ENCODE measurements at regions not wholly inside any gene's neighbourhood (a gene's known extent, or its start where the extent isn't known, plus 50 kb on each side); places are given as distances from the start of the nearest gene placed in this dataset.

GRCh38 chr6:9766240-9766915, 648.5 kb downstream of the TFAP2A start:
- H3K36me3 ChIP-seq = no peaks in the 10 kb centered on the region
- intact Hi-C loops (cut with micrococcal nuclease) = no loop called here
- no peak overlapping the region for H3K27ac ChIP-seq (replicated peaks)
- H3K4me1 ChIP-seq = no peaks in the 10 kb centered on the region
- no peak overlapping the region for H3K4me3 ChIP-seq
- H3K27me3 ChIP-seq (ENCODE audit: low read depth) = no peaks in the 10 kb centered on the region
- TF ChIP-seq CTCF (IDR thresholded peaks at IDR 0.05; ENCODE audit: borderline replicate concordance) = no peak
- H3K9me3 ChIP-seq (replicated peaks) = no peaks in the 10 kb centered on the region
- DNase-seq = no peak

DNA sequence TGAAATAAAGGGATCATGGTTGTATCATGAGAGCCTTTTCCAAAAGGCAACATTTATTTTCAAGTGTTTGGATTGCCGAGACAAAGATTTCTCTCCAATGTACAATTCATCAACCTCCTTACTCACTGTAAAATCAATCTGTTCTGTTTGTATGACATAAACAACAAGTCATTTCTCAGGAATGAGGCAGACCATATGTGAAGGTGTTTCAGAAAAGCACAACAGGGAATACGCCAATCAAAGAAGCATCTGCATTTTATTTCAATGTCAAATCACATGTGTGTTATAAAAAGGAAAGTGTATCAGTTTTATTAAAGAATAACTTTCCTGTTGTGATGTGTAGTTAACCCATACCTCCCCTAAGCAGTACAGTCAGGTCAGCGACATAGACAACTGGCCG, 653.7 kb downstream of the TFAP2A start:
- intact Hi-C loops (cut with micrococcal nuclease) = no loop called here
- Histone ChIP-seq H3K4me1 (no peaks in the 10 kb centered on the region), H3K9me3 (replicated peaks) (no peaks in the 10 kb centered on the region), H3K27ac (replicated peaks) (no peak overlapping the region), H3K36me3 (no peaks in the 10 kb centered on the region), H3K27me3 (ENCODE audit: low read depth) (no peaks in the 10 kb centered on the region), H3K4me3 (no peak overlapping the region)
- no peak for TF ChIP-seq CTCF (IDR thresholded peaks at IDR 0.05; ENCODE audit: borderline replicate concordance)
- no peak for DNase-seq

DNA sequence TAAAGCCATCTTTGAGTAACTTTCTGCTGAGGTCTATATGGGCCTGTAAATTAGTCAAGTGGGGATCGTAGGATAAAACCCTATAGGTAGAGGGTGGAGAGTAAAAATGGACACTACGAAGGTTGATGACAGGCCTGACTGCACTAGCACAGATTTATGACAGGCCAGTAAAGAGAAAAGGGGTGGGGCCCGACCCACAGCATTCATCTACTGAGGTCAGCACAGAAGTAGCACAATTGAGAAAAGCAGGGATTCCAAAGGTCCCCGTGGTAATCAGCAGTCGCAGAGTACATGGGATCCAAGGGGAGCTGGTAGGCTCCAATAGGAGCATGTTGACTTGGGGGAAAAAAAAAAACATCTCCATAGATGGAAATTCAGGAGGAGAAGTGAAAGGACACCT, 660.4 kb downstream of the TFAP2A start:
- H3K27ac ChIP-seq (replicated peaks) = no peak overlapping the region
- H3K4me1 ChIP-seq = no peaks in the 10 kb centered on the region
- no peaks in the 10 kb centered on the region for H3K27me3 ChIP-seq (ENCODE audit: low read depth)
- no peak for TF ChIP-seq CTCF (IDR thresholded peaks at IDR 0.05; ENCODE audit: borderline replicate concordance)
- no peaks in the 10 kb centered on the region for H3K36me3 ChIP-seq
- H3K9me3 ChIP-seq (replicated peaks) = no peaks in the 10 kb centered on the region
- no peak overlapping the region for H3K4me3 ChIP-seq
- no peak for DNase-seq
- intact Hi-C loops (cut with micrococcal nuclease) = no loop called here

- H3K9me3 ChIP-seq (replicated peaks) = no peaks in the 10 kb centered on the region
- no peaks in the 10 kb centered on the region for H3K36me3 ChIP-seq
- intact Hi-C loops (cut with micrococcal nuclease) = no loop called here
- DNase-seq = no peak
- no peaks in the 10 kb centered on the region for H3K27me3 ChIP-seq (ENCODE audit: low read depth)
- H3K4me1 ChIP-seq = no peaks in the 10 kb centered on the region
- H3K4me3 ChIP-seq = no peak overlapping the region
- H3K27ac ChIP-seq (replicated peaks) = no peak overlapping the region
- TF ChIP-seq CTCF (IDR thresholded peaks at IDR 0.05; ENCODE audit: borderline replicate concordance) = no peak
Measured at GRCh38 chr6:9745966-9746365, 668.9 kb downstream of the TFAP2A start.

GRCh38 chr6:9745476-9745875, 669.4 kb downstream of the TFAP2A start:
- H3K9me3 ChIP-seq (replicated peaks) = no peaks in the 10 kb centered on the region
- H3K4me1 ChIP-seq = no peaks in the 10 kb centered on the region
- H3K36me3 ChIP-seq = no peaks in the 10 kb centered on the region
- H3K27ac ChIP-seq (replicated peaks) = no peak overlapping the region
- no peak overlapping the region for H3K4me3 ChIP-seq
- no peak for TF ChIP-seq CTCF (IDR thresholded peaks at IDR 0.05; ENCODE audit: borderline replicate concordance)
- no peaks in the 10 kb centered on the region for H3K27me3 ChIP-seq (ENCODE audit: low read depth)
- intact Hi-C loops (cut with micrococcal nuclease) = no loop called here
- no peak for DNase-seq

Data from left ventricle myocardium inferior (tissue), 1 donor.